Astrocyte (in vitro differentiated cells and primary cell): ENCODE measurements at regions not wholly inside any gene's neighbourhood (a gene's known extent, or its start where the extent isn't known, plus 50 kb on each side); places are given as distances from the start of the nearest gene placed in this dataset.

Source experiments
- CTCF ChIP-seq: IDR thresholded peaks from 2 replicates; pipeline ENCODE4 v1.5.1; 2011; ENCODE audit warnings: low read depth, mild to moderate bottlenecking, inconsistent platforms, low read length, moderate library complexity; ENCODE audit not compliant: insufficient read depth
- EZH2 ChIP-seq: IDR thresholded peaks from 2 replicates; pipeline ENCODE4 v1.6.1; 2012; ENCODE audit warnings: mild to moderate bottlenecking, low read length, inconsistent platforms; ENCODE audit not compliant: insufficient read depth

DNA sequence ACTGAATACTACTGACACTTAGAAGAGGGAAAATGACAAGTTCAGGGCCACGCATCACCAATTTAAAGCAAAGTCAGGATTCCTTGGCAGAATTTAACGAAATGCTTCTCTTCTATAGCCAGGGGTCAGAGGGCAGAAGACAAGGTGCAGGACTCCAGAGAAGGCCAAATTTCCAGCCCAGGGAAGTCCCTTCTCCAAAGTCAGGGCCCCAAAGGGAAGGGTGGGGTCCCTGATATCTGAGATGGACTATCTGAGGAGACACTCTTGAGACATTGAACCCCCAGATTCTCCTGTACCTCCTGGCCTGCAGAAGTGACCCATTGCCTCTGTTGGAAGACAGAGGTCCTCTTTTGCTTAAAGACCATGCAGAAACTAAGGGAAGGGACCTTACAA is 91.2 kb downstream of the RPS6KA4 start:
- no peak for TF ChIP-seq EZH2
- no peak for TF ChIP-seq CTCF
